SIG-M5 treated with dmso at 0.1 percent for 504 hours (cell line): ENCODE measurements at regions not wholly inside any gene's neighbourhood (a gene's known extent, or its start where the extent isn't known, plus 50 kb on each side); places are given as distances from the start of the nearest gene placed in this dataset.

Experiments used
- DNase-seq: peaks from one replicate; lab custom pipeline; 2025; ENCODE audit not compliant: unreplicated experiment; lab: John Stamatoyannopoulos, UW

- DNase-seq, result no peak
Measured at GRCh38 chr5:135724617-135725016, 109.8 kb upstream of the SLC25A48 start.

- no peak for DNase-seq
Measured at GRCh38 chr5:135723491-135723890, 111.0 kb upstream of the SLC25A48 start.

GRCh38 chr5:135721548-135722090 lies 112.8 kb upstream of the SLC25A48 start:
- DNase-seq, result no peak

- no peak for DNase-seq
Measured at GRCh38 chr5:135720191-135720590, 114.3 kb upstream of the SLC25A48 start.

GRCh38 chr5:135719428-135720063 lies 114.9 kb upstream of the SLC25A48 start:
- DNase-seq, result no peak

- no peak for DNase-seq
Measured at GRCh38 chr5:135718651-135719050, 115.8 kb upstream of the SLC25A48 start.

- DNase-seq, result no peak
Measured at GRCh38 chr5:135718151-135718550, 116.3 kb upstream of the SLC25A48 start.

- DNase-seq, result no peak
Measured at GRCh38 chr5:135715267-135716055, 119.0 kb upstream of the SLC25A48 start.

- no peak for DNase-seq
Measured at GRCh38 chr5:135714126-135714894, 120.2 kb upstream of the SLC25A48 start.

GRCh38 chr5:135713161-135713915 lies 121.1 kb upstream of the SLC25A48 start:
- no peak for DNase-seq

GRCh38 chr5:135711911-135712310 lies 122.6 kb upstream of the SLC25A48 start:
- no peak for DNase-seq

- DNase-seq, result no peak
Measured at GRCh38 chr5:135710045-135710675, 124.3 kb upstream of the SLC25A48 start.

GRCh38 chr5:135709208-135709575 lies 125.3 kb upstream of the SLC25A48 start:
- DNase-seq, result no peak

GRCh38 chr5:135708481-135709207 lies 125.8 kb upstream of the SLC25A48 start:
- DNase-seq, result no peak

GRCh38 chr5:135707302-135707701 lies 127.2 kb upstream of the SLC25A48 start:
- no peak for DNase-seq

- DNase-seq, result no peak
Measured at GRCh38 chr5:135706893-135707292, 127.6 kb upstream of the SLC25A48 start.

GRCh38 chr5:135706474-135706873 lies 127.7 kb upstream of the CXCL14 start:
- no peak for DNase-seq

GRCh38 chr5:135705941-135706466 lies 127.2 kb upstream of the CXCL14 start:
- no peak for DNase-seq

- no peak for DNase-seq
Measured at GRCh38 chr5:135705141-135705631, 126.4 kb upstream of the CXCL14 start.
